ENCODE measurements at regions not wholly inside any gene's neighbourhood (a gene's known extent, or its start where the extent isn't known, plus 50 kb on each side); places are given as distances from the start of the nearest gene placed in this dataset.
A peak's percentile ranks its signal among the peaks of the same experiment; 100 is the strongest.
"Not testable (repeated sequence)": the region's sequence is repeated elsewhere in the genome, so short reads cannot be mapped to it uniquely, and the experiment has no call there.

GRCh38 chr17:13843862-13844635 is 225.3 kb upstream of the COX10 start:
- no peak for DNase-seq (ENCODE audit: low read depth)
- no peak overlapping the region for H3K4me3 ChIP-seq (ENCODE audit: low read depth, low read length)

GRCh38 chr17:13851889-13852288 is 217.4 kb upstream of the COX10 start:
- DNase-seq (ENCODE audit: low read depth), result no peak
- no peak overlapping the region for H3K4me3 ChIP-seq (ENCODE audit: low read depth, low read length)

- DNase-seq (ENCODE audit: low read depth); H3K4me3 ChIP-seq (ENCODE audit: low read depth, low read length): not testable (repeated sequence)
Measured at GRCh38 chr17:13855730-13856129, 213.6 kb upstream of the COX10 start.

GRCh38 chr17:13862346-13862745 is 207.0 kb upstream of the COX10 start:
- DNase-seq (ENCODE audit: low read depth), result no peak
- H3K4me3 ChIP-seq (ENCODE audit: low read depth, low read length), result no peak overlapping the region

- DNase-seq (ENCODE audit: low read depth), result no peak
- no peak overlapping the region for H3K4me3 ChIP-seq (ENCODE audit: low read depth, low read length)
Measured at GRCh38 chr17:13863436-13863835, 205.9 kb upstream of the COX10 start.

GRCh38 chr17:13864521-13864920 is 204.8 kb upstream of the COX10 start:
- DNase-seq (ENCODE audit: low read depth), result peak; percentile 65
- no peak overlapping the region for H3K4me3 ChIP-seq (ENCODE audit: low read depth, low read length)

GRCh38 chr17:13865650-13866049 is 203.7 kb upstream of the COX10 start:
- no peak for DNase-seq (ENCODE audit: low read depth)
- H3K4me3 ChIP-seq (ENCODE audit: low read depth, low read length), result no peak overlapping the region

GRCh38 chr17:13869331-13869940 is 199.9 kb upstream of the COX10 start:
- no peak overlapping the region for H3K4me3 ChIP-seq (ENCODE audit: low read depth, low read length)
- DNase-seq (ENCODE audit: low read depth), result no peak

- no peak overlapping the region for H3K4me3 ChIP-seq (ENCODE audit: low read depth, low read length)
- no peak for DNase-seq (ENCODE audit: low read depth)
Measured at GRCh38 chr17:13871261-13871660, 198.0 kb upstream of the COX10 start.

GRCh38 chr17:13874134-13874533 is 195.2 kb upstream of the COX10 start:
- DNase-seq (ENCODE audit: low read depth), result no peak
- no peak overlapping the region for H3K4me3 ChIP-seq (ENCODE audit: low read depth, low read length)

GRCh38 chr17:13874817-13875216 is 194.5 kb upstream of the COX10 start:
- DNase-seq (ENCODE audit: low read depth), result no peak

GRCh38 chr17:13879961-13880466 is 189.3 kb upstream of the COX10 start:
- DNase-seq (ENCODE audit: low read depth), result no peak

More at GRCh38 chr17:13874817-13875216, 194.5 kb upstream of the COX10 start:
- no peak overlapping the region for H3K4me3 ChIP-seq (ENCODE audit: low read depth, low read length)

GRCh38 chr17:13883659-13884058 is 185.6 kb upstream of the COX10 start:
- no peak for DNase-seq (ENCODE audit: low read depth)

More at GRCh38 chr17:13879961-13880466, 189.3 kb upstream of the COX10 start:
- H3K4me3 ChIP-seq (ENCODE audit: low read depth, low read length), result no peak overlapping the region

GRCh38 chr17:13884347-13884746 is 185.0 kb upstream of the COX10 start:
- H3K4me3 ChIP-seq (ENCODE audit: low read depth, low read length), result no peak overlapping the region
- DNase-seq (ENCODE audit: low read depth), result no peak

More at GRCh38 chr17:13883659-13884058, 185.6 kb upstream of the COX10 start:
- H3K4me3 ChIP-seq (ENCODE audit: low read depth, low read length), result no peak overlapping the region

GRCh38 chr17:13885550-13885949 is 183.8 kb upstream of the COX10 start:
- DNase-seq (ENCODE audit: low read depth), result no peak
- H3K4me3 ChIP-seq (ENCODE audit: low read depth, low read length), result no peak overlapping the region

- H3K4me3 ChIP-seq (ENCODE audit: low read depth, low read length), result no peak overlapping the region
Measured at GRCh38 chr17:13885953-13886889, 183.1 kb upstream of the COX10 start.

GRCh38 chr17:13888056-13888609 is 181.2 kb upstream of the COX10 start:
- H3K4me3 ChIP-seq (ENCODE audit: low read depth, low read length), result no peak overlapping the region
- DNase-seq (ENCODE audit: low read depth), result no peak

More at GRCh38 chr17:13885953-13886889, 183.1 kb upstream of the COX10 start:
- DNase-seq (ENCODE audit: low read depth), result no peak

GRCh38 chr17:13908971-13909370 is 160.3 kb upstream of the COX10 start:
- H3K4me3 ChIP-seq (ENCODE audit: low read depth, low read length); DNase-seq (ENCODE audit: low read depth): not testable (repeated sequence)

GRCh38 chr17:13909901-13910519 is 159.3 kb upstream of the COX10 start:
- no peak for DNase-seq (ENCODE audit: low read depth)
- H3K4me3 ChIP-seq (ENCODE audit: low read depth, low read length), result no peak overlapping the region

Data from skeletal muscle cell (primary cell).